ENCODE measurements at regions not wholly inside any gene's neighbourhood (a gene's known extent, or its start where the extent isn't known, plus 50 kb on each side); places are given as distances from the start of the nearest gene placed in this dataset.
A peak's percentile ranks its signal among the peaks of the same experiment; 100 is the strongest.

DNA sequence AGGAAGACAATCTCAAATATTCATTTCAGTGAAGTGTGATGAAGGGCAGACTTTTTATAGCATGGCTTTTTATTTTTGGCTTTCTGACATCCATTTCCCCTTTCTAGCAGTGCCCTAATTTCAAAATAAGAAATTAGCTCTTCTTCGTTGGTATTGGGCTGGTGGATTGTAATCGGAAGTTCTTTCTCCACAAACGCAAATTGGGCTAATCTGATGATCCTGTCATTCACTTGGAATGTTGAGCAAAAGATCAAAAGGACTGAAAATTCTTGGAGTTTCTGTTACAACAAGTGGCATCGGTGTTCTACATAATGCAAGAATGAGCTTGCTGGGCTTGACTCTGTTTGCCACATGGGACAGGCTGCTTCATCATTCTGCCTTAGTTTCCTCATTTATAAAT is 1182.8 kb downstream of the FLRT2 start:
- no peak for DNase-seq (ENCODE audit: low read depth)

DNA sequence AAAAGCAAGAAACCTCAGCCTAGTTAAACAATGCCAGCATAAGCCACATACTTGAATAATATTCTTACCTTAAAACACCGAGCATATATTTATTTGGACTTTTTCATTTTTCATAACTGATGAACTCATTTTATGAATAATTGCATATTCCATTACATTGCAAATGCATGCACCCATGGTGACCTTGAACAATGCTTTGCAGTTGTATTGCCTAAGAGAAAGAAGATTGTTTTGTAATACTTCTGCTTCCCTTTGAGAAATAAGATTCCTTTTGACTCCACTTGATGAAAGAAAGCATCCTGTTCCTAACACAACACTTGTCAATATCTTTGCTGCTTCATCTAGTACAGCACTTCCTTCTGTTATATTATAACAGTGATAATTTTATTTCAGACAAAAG is 1182.2 kb downstream of the FLRT2 start:
- peak; percentile 62 for DNase-seq (ENCODE audit: low read depth)

DNA sequence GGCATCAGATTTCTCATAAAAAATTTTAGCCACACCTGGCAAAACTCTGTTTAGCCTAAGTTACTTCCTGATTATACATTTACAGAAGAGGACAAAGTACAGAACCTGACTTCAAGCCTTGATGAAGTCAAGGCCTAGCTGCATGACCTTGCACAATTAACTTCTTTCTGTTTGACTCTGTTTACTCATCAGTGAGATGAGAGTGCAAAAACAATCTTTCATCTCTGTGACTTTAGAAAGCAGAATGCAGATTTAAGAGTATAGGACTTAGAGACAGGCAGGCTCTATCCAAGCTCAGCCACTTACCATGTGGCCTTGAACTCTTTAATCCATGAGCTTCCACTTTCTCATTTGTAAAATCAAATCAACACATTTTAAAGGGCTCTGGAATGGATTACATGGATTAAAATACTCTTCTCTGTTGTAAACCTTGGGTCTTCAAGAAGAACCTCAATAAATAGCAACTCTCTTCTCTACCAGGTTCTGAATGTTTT is 1178.9 kb downstream of the FLRT2 start:
- DNase-seq (ENCODE audit: low read depth), result no peak

DNA sequence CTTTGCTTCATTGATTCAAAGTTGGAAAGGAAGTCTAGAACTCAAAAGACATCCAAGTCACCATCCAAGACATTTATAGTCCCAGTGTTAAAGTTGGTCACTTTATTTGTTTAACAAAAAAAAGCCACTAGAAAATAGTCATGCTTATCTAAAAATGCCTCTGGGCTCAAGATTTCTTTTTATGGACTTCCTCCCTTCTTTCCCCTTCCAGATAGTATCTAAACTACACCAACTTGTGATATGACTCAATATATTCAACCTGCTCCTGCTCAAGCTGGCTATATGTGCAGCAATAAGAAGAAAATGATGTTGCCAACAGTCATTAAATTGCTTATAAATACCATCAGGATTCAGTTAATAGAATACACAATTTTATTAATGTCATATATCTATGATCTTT is 1177.1 kb downstream of the FLRT2 start:
- no peak for DNase-seq (ENCODE audit: low read depth)

DNA sequence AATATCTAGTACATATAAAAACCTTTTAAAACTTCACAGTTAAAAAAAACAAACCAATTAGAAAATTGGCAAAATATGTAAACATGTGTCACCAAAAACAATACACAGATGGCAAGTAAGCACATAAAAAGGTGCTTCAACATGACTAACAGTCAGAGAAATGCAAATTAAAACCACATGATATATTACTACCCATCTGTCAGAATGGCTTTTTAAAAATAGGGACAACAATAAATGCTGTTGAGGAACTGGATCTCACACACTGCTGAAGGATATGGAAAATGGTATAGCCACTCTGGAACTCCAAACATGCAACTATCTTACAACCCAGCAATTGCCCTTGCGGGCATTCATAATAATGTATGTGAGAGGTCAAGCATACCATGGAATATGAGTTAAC is 1153.6 kb downstream of the FLRT2 start:
- peak; percentile 9 for DNase-seq (ENCODE audit: low read depth)

DNA sequence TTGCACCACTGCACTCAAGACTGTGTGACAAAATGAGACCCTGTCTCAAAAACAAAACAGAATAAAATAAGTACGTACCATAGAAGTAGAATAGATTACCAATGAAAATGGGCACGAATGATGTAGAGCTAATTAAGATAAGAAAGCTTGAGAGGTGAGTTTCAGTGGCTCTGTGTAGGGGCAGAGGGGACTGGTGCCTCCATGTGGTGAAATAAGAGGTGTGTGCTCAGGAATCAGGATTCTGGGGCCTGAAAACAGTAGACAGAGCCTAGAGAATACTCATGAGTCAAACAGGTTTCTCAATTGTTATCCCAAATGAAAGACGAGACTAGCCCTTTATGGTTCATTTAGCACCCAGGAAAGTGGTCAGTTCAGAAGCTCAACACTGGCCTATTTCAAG is 1145.1 kb downstream of the FLRT2 start:
- DNase-seq (ENCODE audit: low read depth), result no peak

DNA sequence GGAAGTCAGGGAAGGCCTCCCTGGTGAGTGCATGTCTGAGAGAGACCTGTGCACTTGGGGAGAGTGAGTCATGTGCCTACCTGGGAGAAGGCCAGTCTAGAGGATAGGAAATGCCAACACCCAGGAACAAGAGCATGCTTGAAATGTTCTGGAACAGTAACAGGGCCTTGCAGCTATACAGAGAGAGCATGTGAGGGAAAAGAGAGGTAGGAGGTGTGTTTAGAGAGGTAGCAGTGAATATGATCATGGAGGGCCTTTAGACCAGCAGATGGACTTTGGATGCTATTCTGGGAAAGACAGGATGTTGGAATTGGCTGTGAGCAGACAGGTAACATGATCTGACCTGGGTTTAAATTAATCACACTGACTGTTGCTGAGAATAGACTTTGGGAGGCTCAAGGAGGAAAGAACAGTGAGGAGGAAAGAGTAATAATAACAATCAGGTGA is 1143.6 kb downstream of the FLRT2 start:
- no peak for DNase-seq (ENCODE audit: low read depth)

DNA sequence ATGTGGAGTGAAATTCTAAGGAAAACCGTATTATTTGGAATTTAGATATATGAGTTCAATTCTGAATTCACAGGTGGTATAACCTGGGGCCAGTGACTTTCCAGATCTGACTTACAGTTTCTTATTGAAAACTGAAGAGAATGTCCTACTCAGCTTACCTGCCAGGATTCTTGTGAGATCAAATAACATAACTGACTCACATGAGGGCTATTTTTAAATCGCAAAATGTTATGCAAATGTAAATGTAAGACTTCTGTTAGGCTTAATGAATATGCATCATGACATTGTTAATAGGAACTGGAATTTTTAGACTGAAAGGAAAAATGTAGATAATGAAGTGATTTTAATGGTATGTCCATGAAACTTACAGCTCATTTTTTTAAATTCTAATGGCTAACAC is 1142.1 kb downstream of the FLRT2 start:
- no peak for DNase-seq (ENCODE audit: low read depth)

DNA sequence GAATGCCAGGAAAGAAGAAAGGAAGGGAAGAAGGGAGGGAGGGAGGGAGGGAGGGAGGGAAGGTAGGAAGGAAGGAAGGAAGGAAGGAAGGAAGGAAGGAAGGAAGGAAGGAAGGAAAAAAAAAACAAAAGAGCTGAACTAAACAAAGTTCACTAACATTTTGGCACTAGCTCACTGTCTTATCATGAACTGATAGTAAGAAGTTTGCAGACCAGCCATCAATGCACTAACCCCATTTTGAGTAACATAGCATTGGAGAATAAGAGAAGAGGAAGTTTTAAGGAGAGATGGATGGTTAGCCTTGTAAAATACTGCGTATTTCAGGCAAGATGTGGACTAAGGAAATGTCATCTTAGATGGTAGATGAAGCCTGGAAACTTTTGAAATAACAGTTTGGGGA is 1136.0 kb downstream of the FLRT2 start:
- DNase-seq (ENCODE audit: low read depth), result no peak

DNA sequence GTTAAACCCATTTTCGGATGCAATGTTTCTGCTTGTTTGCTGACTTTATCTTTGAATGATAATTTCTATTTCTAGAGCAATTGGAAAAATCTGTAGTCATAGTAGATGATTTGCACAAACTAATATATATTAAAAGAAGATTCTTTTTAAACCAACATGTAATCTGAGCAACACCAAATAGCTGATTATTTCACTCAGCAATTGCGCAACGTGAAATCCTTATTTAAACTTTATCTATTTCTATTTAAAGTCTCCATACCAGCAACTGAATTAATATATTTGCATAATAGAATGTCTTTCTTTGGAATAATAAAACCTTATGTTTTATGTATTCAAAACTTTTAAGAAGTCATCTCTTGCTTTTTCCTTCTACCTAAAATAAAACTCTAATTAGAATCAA is 1132.4 kb downstream of the FLRT2 start:
- no peak for DNase-seq (ENCODE audit: low read depth)

DNA sequence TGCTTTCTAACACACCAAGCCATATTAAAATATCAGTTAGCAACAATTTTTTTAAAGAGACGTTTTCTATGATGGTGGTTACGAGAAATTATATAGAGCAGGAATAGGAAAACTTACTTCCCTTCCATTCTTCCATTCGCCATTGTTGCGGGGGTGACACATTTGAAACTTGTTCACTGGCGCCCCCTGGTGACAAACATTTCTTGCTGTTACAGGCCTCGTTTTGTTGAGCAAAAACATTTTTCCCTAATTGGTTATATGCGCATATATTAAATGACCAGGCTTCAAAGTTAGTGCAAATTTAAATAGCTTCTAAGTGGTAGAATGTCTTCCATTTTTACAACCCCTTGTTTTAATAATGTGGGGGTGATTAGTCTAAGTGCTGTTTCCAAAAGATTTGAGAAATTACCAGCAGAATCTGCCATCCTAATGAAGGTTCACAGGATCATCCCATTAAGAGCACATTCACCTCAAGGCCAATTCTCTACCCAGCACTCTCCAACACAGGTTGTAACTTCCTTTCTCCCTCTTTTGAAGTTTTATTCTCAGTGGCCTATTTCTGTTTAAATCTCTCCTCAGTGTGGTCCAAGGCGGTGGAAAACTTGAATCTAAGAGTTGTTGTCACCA is 1124.7 kb downstream of the FLRT2 start:
- DNase-seq (ENCODE audit: low read depth), result peak; percentile 38

DNA sequence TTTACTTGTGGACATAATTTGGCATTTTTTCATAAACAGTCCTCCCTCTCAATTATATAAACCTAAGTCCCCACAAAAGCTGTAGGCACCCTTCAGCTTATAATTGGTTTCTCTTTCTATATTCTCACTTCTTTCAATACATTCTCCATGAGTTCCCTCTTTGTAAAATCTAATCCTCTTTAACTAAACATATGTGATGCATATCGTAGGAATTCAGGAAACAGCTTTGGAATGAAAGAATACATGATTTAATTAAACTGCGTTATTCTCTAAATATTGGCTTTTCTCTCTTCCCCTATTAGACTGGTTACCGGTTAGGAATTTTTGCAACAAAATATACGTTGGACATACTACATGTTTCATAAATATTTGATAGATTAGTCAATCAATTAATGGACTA is 1122.6 kb downstream of the FLRT2 start:
- no peak for DNase-seq (ENCODE audit: low read depth)

DNA sequence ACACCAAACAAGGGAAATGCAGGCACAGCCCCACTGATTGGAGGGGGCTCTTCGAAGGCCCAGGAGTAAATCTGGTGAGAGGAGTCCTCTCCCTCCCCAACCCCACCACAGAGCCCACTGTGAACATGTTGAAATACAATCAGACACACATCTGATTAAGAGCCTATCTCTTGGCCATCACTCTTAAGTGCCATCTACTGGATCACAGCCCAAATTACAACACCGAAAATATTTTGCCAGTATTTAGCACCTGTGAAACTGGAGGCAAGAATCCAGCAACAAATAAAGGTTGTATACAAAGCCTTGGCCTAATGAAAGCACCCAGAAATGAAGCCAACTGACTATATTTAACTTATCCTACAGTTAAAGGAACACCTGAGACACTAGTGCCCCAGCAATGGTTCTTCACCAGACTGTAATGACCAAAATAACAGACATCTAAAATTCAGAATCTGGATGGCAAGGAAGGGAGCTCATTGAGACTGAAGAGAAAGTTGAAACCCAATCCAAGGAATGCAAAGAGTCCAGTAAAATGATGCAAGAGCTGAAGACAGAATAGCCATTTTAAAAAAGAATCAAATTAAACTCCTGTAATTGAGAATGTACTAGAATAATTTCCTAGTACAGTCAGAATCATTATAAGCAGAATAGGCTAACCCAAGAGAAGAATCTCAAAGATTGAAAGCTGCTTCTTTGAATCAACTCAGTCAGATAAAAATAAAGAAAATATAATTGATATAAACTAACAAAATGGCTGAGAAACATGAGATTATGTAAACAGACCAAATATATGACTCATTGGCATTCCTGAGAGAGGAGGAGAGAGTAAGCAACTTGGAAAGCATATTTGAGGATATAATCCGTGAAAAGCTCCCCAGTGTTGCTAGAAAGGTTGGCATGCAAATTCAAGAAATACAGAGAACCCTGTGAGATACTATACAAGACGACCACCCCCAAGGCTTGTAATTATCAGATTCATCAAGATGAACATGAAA is 1117.0 kb downstream of the FLRT2 start:
- peak; percentile 46 for DNase-seq (ENCODE audit: low read depth)

DNA sequence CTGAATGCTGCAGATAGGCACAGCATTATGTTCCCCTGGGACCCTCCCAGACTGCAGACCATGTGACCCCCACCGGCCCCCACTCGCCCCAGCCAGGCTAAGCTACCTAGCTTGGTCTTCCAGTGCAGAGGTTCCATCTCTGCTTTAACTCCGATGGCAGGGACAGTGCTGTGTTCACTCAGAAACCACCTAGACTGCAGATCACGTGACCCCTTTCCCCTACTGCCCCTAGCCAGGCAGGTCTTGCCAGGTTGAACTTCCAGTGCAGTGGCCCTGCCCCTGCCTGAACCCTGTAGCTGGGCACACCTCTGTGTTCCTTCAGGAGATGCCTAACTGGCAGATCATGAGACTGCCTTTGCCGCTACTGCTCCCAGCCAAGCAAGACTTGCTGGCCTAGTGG is 1116.2 kb downstream of the FLRT2 start:
- DNase-seq (ENCODE audit: low read depth), result no peak

DNA sequence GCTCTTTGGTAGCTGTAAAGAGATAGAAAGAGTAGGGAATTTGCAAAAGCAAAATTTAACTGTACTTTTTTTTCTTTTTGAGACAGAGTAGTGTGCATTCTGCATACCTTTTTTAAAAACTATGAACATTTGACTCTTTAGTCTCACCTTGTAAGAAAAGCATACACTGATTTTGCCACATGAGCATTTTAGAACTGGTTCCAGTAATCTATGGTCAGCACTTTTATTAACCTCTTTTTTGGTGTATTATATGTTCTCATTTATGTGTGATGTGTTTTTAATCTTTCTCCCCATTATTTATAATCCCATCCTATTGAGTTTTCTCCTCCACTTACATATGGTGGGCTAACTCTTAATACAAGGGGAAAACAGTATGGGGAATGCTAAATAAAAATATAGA is 1111.4 kb downstream of the FLRT2 start:
- DNase-seq (ENCODE audit: low read depth), result no peak

DNA sequence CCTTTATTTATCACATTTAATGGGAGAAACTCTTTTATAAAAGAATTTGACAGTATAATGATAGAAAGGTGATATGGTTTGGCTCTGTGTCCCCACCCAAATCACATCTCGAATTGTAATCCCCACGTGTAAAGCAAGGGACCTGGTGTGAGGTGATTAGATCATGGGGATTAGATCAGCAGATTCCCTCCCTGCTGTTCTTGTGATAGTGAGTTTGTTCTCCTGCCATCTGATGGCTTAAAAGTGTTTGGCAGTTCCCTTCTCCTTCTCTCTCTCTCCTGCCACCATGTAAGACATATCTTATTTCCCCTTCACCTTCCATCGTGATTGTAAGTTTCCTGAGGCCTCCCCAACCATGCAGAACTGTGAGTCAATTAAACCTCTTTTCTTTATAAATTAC is 1110.3 kb downstream of the FLRT2 start:
- DNase-seq (ENCODE audit: low read depth), result no peak

DNA sequence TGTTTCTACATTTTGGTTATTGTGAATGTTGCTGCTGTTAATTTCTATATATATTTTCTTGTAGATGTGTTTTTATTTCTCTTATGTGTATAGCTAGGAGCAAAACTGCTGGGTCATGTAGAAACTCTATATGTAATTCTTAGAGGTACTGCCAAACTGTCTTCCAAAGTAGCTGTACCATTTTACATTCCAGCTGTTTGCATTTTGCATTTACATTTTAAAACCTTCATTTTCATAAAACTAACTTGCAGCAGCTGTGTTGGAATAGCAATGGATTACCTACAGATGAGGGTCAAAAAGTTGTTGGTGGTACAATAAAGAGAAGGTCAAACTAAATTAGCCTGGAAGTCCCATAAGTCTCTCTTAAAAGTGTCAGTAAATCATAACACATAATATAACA is 1109.7 kb downstream of the FLRT2 start:
- no peak for DNase-seq (ENCODE audit: low read depth)

DNA sequence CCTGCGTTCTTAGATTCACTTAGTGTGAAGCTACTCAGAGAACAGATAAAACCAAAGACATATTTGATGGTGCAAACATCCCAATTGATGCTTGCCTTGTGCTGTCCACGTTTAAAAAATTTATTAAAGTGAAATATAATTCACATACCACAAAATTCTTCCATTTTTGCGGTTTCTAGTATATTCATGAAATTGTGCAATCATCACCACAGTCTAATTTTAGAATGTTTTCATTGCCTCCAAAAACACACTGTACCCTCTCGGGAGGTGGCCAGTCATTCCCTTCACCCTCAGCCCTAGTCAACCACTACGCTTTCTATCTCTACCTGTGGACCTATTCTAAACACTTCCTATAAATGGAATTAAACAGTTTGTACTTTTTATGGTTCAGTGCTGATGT is 1109.2 kb downstream of the FLRT2 start:
- DNase-seq (ENCODE audit: low read depth), result peak; percentile 64

DNA sequence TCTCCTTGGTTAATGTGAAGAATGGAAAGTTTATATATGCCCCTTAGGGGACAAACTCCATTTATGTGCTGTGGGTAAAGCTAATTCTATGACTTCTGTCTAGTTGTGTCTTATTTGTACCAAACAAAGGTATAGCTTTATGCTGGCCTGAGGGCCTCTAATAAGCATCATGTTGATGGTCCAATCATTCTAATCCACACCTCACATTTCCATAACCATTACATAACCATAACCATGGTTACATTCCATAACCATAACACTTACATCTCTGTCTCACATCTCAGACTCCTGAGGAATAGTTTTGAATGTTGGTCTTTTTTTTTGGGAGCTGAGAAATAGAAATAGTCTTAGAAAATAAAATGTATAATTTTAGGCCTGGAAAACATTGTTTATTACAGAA is 1097.1 kb downstream of the FLRT2 start:
- DNase-seq (ENCODE audit: low read depth), result no peak

DNA sequence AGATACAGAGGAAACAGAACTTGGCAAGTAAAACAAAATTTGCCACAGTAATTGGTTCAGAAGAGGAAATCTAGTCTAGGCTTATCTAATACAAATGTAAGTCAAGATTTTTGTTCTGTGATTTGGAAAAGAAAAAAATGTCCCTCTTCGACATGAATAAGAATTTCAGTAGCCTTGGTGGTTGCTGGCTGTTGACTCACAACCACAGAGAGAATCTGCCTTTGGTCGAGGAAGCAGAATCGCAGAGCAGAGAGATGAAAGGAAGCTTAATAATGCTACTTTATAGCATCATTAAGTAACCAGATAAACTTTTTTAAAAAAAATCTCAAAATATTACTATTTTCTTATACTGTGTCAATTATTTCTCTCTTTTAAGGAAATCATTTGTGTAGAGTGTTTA is 1096.6 kb downstream of the FLRT2 start:
- DNase-seq (ENCODE audit: low read depth), result no peak

DNA sequence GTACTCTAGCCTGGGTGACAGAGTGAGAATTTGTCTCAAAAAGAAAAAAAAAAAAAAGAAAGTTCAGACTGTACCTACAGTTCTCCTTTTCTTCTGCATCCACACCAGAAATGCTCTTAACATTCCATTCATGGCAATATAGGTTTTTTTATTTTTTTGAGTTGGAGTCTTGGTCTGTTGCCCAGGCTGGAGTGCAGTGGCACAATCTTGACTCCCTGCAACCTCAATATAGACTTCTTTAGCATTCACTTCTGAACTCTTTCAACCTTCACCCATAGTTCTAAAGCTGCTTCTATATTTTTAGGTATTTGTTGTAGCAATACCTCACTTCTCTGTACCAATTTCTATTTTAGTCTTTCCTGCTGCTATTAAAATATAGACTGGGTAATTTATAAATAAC is 1095.7 kb downstream of the FLRT2 start:
- peak; percentile 30 for DNase-seq (ENCODE audit: low read depth)

DNA sequence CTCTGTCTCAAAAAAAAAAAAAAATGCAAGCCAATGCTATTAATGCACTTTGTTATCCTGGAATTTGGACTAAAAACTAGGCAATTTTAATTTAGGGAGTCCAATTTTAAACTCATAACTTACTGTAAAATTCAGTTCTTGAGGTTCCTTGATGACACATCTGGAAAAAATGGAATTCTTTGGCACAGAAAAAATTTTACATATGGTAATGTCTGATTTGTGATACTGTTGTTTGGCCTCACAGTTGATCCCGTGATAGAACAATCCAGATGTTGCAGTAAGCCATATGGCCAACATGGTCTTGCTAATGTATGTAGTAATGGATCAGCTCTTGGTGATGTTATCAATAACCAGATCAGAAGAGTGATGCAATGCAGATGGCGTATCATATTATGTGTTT is 1089.8 kb downstream of the FLRT2 start:
- peak; percentile 3 for DNase-seq (ENCODE audit: low read depth)

DNA sequence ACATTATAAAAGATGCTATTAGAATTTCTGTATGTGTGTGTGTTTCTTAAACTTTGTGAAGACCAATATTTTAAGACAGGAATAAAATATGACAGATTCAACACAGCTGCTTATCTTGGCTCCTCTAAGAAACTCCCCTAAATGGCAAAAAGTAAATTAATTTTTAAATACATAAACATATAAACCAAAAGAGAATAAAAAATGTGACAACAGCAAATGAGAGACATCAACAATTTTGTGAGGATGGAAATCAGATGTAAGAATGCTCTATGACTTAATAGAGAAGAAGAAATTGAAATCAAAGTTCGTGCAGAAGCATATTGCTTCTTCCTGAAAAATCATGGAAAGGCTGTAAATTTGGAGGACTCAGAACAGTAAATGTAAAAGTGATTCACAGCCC is 1083.8 kb downstream of the FLRT2 start:
- no peak for DNase-seq (ENCODE audit: low read depth)

All from fibroblast of gingiva (primary cell).